Mammary epithelial cell (primary cell): ENCODE measurements at regions not wholly inside any gene's neighbourhood (a gene's known extent, or its start where the extent isn't known, plus 50 kb on each side); places are given as distances from the start of the nearest gene placed in this dataset.

Experiments
- EZH2 ChIP-seq: IDR thresholded peaks from 2 replicates; pipeline ENCODE4 v1.6.1; 2012; ENCODE audit warnings: low read length, inconsistent platforms, borderline replicate concordance
- TF ChIP-seq, protein P1 (sequence below), 2 donors: IDR thresholded peaks in 1 of 2; conservative IDR thresholded peaks in 1 of 2; 2 replicates each; pipeline ENCODE4 v1.5.1; 2011 to 2012; ENCODE audit warnings: inconsistent platforms in 2 of 2, low read length in 2 of 2, mild to moderate bottlenecking in 2 of 2, control low read depth in 1 of 2, low read depth in 1 of 2; ENCODE audit not compliant: insufficient read depth in 1 of 2; ENCODE audit errors: extremely low read depth in 1 of 2

- TF ChIP-seq, protein P1, sequence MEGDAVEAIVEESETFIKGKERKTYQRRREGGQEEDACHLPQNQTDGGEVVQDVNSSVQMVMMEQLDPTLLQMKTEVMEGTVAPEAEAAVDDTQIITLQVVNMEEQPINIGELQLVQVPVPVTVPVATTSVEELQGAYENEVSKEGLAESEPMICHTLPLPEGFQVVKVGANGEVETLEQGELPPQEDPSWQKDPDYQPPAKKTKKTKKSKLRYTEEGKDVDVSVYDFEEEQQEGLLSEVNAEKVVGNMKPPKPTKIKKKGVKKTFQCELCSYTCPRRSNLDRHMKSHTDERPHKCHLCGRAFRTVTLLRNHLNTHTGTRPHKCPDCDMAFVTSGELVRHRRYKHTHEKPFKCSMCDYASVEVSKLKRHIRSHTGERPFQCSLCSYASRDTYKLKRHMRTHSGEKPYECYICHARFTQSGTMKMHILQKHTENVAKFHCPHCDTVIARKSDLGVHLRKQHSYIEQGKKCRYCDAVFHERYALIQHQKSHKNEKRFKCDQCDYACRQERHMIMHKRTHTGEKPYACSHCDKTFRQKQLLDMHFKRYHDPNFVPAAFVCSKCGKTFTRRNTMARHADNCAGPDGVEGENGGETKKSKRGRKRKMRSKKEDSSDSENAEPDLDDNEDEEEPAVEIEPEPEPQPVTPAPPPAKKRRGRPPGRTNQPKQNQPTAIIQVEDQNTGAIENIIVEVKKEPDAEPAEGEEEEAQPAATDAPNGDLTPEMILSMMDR (conservative IDR thresholded peaks at IDR 0.05 in 1 of 2, IDR thresholded peaks at IDR 0.05 in 1 of 2; ENCODE audit: extremely low read depth in 1 of 2, insufficient read depth in 1 of 2, low read depth in 1 of 2, low read length in 2 of 2) = no peak
- no peak for TF ChIP-seq EZH2
Observed at GRCh38 chr12:107369006-107369405, 275.7 kb upstream of the CRY1 start.
